ENCODE measurements at regions not wholly inside any gene's neighbourhood (a gene's known extent, or its start where the extent isn't known, plus 50 kb on each side); places are given as distances from the start of the nearest gene placed in this dataset.

GRCh38 chr6:115634887-115635286 lies 425.8 kb downstream of the FRK start:
- no peak for TF ChIP-seq EZH2 (IDR thresholded peaks at IDR 0.05; ENCODE audit: borderline replicate concordance, low read depth, low read length, poor library complexity, severe bottlenecking)
- TF ChIP-seq CTCF (conservative IDR thresholded peaks at IDR 0.05; ENCODE audit: low read depth, low read length) = no peak
- no peaks in the 10 kb centered on the region for H3K4me1 ChIP-seq (ENCODE audit: insufficient read depth, low read length, poor library complexity, severe bottlenecking)
- no peak overlapping the region for H3K27ac ChIP-seq (ENCODE audit: low read depth, low read length, poor library complexity, severe bottlenecking)
- H3K4me3 ChIP-seq (ENCODE audit: low read depth, low read length, poor library complexity, severe bottlenecking) = no peak overlapping the region
- no TSS peak for BruUV-seq (replicated peaks)
- POLR2A ChIA-PET (ENCODE audit: low non-redundant PET) = interaction anchor here (0.7 kb wide), 1 partner anchor 633 kb away, joined by 6 read pairs; no protein-coding TSS in a partner anchor
- no peak for DNase-seq (ENCODE audit: low spot score)
- H3K36me3 ChIP-seq (ENCODE audit: insufficient read depth, low read length, poor library complexity, severe bottlenecking) = no peaks in the 10 kb centered on the region
- intact Hi-C loops (cut with micrococcal nuclease; ENCODE audit: unreplicated experiment) = no loop called here
- H3K9me3 ChIP-seq (ENCODE audit: low read depth, low read length, poor library complexity, severe bottlenecking) = no peaks in the 10 kb centered on the region
- no peaks in the 10 kb centered on the region for H3K27me3 ChIP-seq (replicated peaks; ENCODE audit: insufficient read depth, low read depth, low read length, poor library complexity)
- CTCF ChIA-PET = no interaction called here

GRCh38 chr6:115634131-115634530 lies 426.6 kb downstream of the FRK start:
- H3K27ac ChIP-seq (ENCODE audit: low read depth, low read length, poor library complexity, severe bottlenecking) = no peak overlapping the region
- no peaks in the 10 kb centered on the region for H3K27me3 ChIP-seq (replicated peaks; ENCODE audit: insufficient read depth, low read depth, low read length, poor library complexity)
- intact Hi-C loops (cut with micrococcal nuclease; ENCODE audit: unreplicated experiment) = no loop called here
- DNase-seq (ENCODE audit: low spot score) = no peak
- no peaks in the 10 kb centered on the region for H3K4me1 ChIP-seq (ENCODE audit: insufficient read depth, low read length, poor library complexity, severe bottlenecking)
- no peaks in the 10 kb centered on the region for H3K9me3 ChIP-seq (ENCODE audit: low read depth, low read length, poor library complexity, severe bottlenecking)
- no peak overlapping the region for H3K4me3 ChIP-seq (ENCODE audit: low read depth, low read length, poor library complexity, severe bottlenecking)
- TF ChIP-seq CTCF (conservative IDR thresholded peaks at IDR 0.05; ENCODE audit: low read depth, low read length) = no peak
- TF ChIP-seq EZH2 (IDR thresholded peaks at IDR 0.05; ENCODE audit: borderline replicate concordance, low read depth, low read length, poor library complexity, severe bottlenecking) = no peak
- H3K36me3 ChIP-seq (ENCODE audit: insufficient read depth, low read length, poor library complexity, severe bottlenecking) = no peaks in the 10 kb centered on the region
- ChIA-PET CTCF (no interaction called here), POLR2A (ENCODE audit: low non-redundant PET) (interaction anchor here (0.7 kb wide), 1 partner anchor 632 kb away, joined by 6 read pairs; no protein-coding TSS in a partner anchor)
- BruUV-seq (replicated peaks) = no TSS peak

- Histone ChIP-seq H3K36me3 (ENCODE audit: insufficient read depth, low read length, poor library complexity, severe bottlenecking) (no peaks in the 10 kb centered on the region), H3K9me3 (ENCODE audit: low read depth, low read length, poor library complexity, severe bottlenecking) (no peaks in the 10 kb centered on the region), H3K27me3 (replicated peaks; ENCODE audit: insufficient read depth, low read depth, low read length, poor library complexity) (no peaks in the 10 kb centered on the region), H3K4me1 (ENCODE audit: insufficient read depth, low read length, poor library complexity, severe bottlenecking) (no peaks in the 10 kb centered on the region), H3K4me3 (ENCODE audit: low read depth, low read length, poor library complexity, severe bottlenecking) (no peak overlapping the region), H3K27ac (ENCODE audit: low read depth, low read length, poor library complexity, severe bottlenecking) (no peak overlapping the region)
- DNase-seq (ENCODE audit: low spot score) = no peak
- ChIA-PET POLR2A (ENCODE audit: low non-redundant PET) (no interaction called here), CTCF (no interaction called here)
- intact Hi-C loops (cut with micrococcal nuclease; ENCODE audit: unreplicated experiment) = no loop called here
- BruUV-seq (replicated peaks) = no TSS peak
- no peak for TF ChIP-seq EZH2 (IDR thresholded peaks at IDR 0.05; ENCODE audit: borderline replicate concordance, low read depth, low read length, poor library complexity, severe bottlenecking)
- no peak for TF ChIP-seq CTCF (conservative IDR thresholded peaks at IDR 0.05; ENCODE audit: low read depth, low read length)
Observed at GRCh38 chr6:115631028-115631427, 429.7 kb downstream of the FRK start.

Measured in A673 (cell line).